Fibroblast of pulmonary artery (primary cell): ENCODE measurements at regions not wholly inside any gene's neighbourhood (a gene's known extent, or its start where the extent isn't known, plus 50 kb on each side); places are given as distances from the start of the nearest gene placed in this dataset.

ENCODE experiments used
- DNase-seq: peaks from one replicate; pipeline ENCODE4 v3.0.0-alpha.2; 2010; ENCODE audit warnings: low read depth
- H3K4me3 ChIP-seq: replicated peaks from 2 replicates; pipeline ENCODE4 v1.5.1; 2011; ENCODE audit warnings: low read depth, mild to moderate bottlenecking, control low read depth, low read length, moderate library complexity
- TF ChIP-seq, protein P1 (sequence below): IDR thresholded peaks from 2 replicates; pipeline ENCODE4 v1.5.1; 2011; ENCODE audit warnings: mild to moderate bottlenecking, control low read depth, low read length, inconsistent platforms; ENCODE audit errors: missing control alignments

DNA sequence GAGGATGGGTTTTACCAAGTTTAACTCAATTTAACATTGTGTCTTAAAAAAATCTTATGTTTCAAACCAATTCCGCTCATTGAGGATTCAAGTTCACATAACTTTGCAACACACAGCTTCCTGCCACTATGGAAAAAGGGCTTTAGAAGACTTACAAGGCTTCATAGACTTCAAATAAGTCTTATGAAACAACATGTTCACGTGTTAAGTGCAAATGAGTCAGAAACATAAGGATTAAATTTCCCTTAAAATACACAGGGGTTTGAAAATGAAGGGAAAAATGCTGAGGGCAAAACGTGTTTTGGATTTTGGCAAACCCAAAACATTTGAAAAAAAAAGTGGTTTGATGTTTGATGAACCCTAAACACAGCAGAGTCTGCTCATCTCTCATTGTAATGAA, 364.8 kb downstream of the BMP4 start:
- DNase-seq: no peak
- TF ChIP-seq, protein P1, sequence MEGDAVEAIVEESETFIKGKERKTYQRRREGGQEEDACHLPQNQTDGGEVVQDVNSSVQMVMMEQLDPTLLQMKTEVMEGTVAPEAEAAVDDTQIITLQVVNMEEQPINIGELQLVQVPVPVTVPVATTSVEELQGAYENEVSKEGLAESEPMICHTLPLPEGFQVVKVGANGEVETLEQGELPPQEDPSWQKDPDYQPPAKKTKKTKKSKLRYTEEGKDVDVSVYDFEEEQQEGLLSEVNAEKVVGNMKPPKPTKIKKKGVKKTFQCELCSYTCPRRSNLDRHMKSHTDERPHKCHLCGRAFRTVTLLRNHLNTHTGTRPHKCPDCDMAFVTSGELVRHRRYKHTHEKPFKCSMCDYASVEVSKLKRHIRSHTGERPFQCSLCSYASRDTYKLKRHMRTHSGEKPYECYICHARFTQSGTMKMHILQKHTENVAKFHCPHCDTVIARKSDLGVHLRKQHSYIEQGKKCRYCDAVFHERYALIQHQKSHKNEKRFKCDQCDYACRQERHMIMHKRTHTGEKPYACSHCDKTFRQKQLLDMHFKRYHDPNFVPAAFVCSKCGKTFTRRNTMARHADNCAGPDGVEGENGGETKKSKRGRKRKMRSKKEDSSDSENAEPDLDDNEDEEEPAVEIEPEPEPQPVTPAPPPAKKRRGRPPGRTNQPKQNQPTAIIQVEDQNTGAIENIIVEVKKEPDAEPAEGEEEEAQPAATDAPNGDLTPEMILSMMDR: no peak
- no peak overlapping the region for H3K4me3 ChIP-seq

DNA sequence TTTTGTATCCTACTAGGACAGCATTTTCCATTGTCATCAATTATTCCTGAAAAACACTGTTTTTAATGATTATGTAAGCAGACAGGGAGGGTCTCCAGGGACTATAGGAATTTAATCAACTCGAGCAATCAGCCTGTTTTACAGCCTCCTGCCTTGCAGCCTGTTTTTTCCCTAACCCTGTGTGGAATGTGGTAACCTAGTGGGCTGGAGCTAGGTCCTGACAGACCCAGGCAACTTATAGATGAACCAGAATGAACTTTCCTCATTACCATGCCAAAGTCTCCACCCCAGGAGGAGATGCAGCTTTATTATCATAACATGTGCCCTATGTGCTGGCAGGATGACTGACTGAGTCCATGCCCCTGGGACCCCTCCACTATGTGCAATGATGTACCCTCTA, 375.1 kb downstream of the BMP4 start:
- DNase-seq: no peak

DNA sequence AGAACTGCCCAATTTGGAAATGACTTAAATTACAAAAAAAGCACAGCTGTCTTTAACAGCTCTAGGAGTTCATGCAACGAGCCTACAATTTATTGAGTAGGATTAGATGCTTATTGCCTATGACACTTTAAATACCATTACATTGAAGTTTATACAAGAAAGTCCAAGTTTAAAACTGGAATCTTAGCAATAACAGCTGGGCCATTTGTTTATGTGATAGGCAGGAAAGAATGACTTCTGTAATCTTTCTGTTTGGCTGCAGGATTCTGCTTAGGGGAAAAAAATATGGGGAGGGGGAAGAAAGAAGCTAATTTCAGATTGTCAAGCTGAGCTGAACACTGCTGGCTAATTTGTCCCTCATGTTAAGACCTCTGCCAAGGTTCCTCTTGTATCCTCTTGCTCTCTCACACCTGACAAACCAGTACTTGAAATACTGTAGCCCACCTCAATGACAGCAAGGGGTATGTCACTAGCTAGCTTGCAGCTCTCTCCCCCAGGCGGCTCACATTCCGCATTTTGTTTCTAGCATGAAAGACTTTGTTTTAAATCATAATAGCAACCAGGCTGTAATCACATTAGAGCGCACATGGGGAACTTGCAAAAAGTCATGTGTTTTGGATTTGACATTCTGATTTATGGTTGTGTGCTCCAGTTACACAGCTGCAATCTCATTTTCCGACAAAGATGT, 384.8 kb downstream of the BMP4 start:
- TF ChIP-seq, protein P1: no peak
- DNase-seq: no peak
- H3K4me3 ChIP-seq: no peak overlapping the region

More for the DNA sequence above, 375.1 kb downstream of the BMP4 start:
- TF ChIP-seq, protein P1: no peak
- no peak overlapping the region for H3K4me3 ChIP-seq

DNA sequence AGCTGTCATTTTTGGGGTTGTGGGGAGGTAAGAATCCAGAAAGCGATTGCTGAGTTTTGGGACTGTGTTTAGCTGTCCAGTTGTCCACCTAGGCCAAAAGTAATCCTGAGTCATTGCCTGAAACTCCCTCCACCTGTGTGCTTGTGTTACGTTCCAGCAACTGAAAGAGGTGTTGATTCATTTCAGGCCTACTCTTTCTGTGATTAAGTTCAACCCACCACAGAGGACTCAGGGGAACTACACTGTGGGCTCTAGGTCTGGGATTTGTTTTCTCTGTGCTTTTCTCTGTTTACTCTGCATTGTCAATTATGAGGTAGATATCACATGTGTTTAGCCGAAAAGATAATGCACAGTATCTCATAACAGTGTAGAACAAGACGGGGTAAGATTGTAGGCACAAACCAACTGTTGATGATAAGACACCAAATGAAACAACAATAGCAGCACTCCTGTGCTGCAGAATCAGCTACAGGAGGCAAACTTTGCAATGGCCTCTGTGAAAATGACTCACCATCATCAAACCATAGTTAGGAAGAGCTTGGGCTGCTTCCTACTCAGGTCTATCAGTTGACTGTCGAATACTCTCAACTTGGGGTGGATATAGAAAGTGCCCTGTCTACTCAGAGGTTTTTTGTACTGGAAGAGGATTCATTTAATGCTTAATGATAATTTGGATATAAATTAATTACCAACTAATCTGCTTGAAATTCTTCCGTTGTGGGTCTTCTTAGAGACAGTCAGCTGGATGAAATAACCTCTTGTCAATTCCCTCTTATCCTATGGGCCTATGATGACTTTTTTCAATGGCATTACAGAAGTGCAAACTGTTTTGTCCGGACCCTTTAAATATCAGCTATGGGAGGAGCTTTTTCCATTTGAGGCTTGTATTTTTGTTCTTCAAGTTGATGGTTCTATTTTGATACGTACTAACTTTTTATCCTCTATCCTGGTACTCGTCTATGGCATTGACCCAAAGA, 385.9 kb downstream of the BMP4 start:
- no peak for DNase-seq
- TF ChIP-seq, protein P1: no peak
- no peak overlapping the region for H3K4me3 ChIP-seq

DNA sequence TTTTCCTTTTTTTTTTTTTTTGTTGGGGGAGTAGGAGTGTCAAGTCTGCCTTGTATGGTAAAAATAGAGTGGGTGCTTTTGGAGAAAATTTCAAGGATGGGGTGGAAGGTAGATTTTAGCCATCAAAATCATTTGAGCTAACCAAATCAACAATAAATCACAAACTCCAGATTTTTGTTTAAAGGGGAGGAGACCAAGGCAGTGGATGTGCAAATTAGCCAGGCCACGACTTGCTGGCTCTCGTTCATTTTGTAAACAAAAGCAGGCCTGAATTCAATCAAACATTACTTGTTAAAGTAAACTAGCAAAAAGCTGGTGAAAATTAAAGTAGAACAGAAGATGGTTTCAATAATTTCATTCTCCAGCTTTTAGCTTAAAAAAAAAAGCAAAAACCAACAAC, 387.2 kb downstream of the BMP4 start:
- TF ChIP-seq, protein P1: no peak
- no peak overlapping the region for H3K4me3 ChIP-seq
- DNase-seq: no peak

DNA sequence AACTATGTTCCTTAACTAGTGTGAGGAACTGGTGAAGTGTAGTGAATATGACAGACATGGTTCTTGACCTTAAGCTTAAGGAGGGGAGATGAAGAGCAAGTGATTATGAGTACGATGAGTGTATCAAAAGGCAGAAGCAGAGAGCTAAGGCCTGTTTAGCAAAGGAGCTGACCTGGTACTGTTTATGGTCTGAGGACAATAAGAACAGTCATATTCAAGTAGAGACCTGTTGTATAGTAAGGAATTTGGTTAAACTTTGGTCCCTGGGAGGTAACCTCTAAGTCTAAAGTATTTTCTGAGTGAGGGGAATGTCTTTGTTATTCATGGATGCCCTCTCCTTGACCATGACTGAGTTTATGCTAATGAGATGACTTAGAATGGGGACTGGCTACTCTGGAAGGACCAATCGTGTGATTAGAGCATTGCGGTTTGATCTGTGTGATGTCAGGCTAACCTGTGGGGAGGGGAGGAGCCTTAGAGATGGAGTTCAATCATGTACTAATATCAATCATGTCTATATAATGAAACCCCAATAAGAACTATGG, 389.3 kb downstream of the BMP4 start:
- no peak overlapping the region for H3K4me3 ChIP-seq
- no peak for DNase-seq
- TF ChIP-seq, protein P1: no peak
